ENCODE measurements at regions not wholly inside any gene's neighbourhood (a gene's known extent, or its start where the extent isn't known, plus 50 kb on each side); places are given as distances from the start of the nearest gene placed in this dataset.

DNA sequence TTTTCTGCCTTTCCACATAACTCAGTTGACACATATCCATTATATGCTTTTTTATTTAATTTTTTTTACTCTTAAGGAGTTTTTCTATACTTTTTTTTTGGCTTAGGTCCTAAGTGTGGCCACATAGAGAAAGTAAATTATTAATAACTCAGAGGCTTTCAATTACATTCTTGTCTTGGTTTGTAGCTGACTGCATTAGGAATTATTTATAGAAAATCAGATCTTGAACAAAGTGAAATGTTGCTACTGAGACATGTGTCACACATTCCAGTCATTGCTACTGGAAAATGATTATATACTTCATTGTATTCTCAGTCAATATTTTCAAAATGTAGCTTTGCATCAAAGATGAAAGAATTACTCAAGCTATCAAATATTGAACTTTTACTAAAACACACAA, 1277.9 kb downstream of the CDY2B start:
- Histone ChIP-seq H3K9me3 (ENCODE audit: control insufficient read depth in 2 of 2, low read length in 2 of 2) (no peaks in the 10 kb centered on the region), H3K27me3 (ENCODE audit: control insufficient read depth, insufficient read depth, low read length) (no peaks in the 10 kb centered on the region), H3K4me3 (ENCODE audit: low read depth, low read length) (no peak overlapping the region), H3K36me3 (ENCODE audit: control insufficient read depth, insufficient read depth, low read length) (no peaks in the 10 kb centered on the region), H3K27ac (ENCODE audit: insufficient read depth, low read length, poor library complexity, severe bottlenecking) (no peak overlapping the region), H3K4me1 (ENCODE audit: control insufficient read depth, insufficient read depth, low read length, poor library complexity, severe bottlenecking) (no peaks in the 10 kb centered on the region)
- ATAC-seq (ENCODE audit: low read depth in 2 of 2): no peak
- no peaks in the 10 kb centered on the region for H3K27me3 Mint-ChIP-seq
- H3K9me3 Mint-ChIP-seq: peaks cover 0 to 7% (median 0%) of the 10 kb centered on the region in 7 donors
- H3K36me3 Mint-ChIP-seq: no peaks in the 10 kb centered on the region
- H3K4me3 Mint-ChIP-seq: no peak overlapping the region
- no peak for DNase-seq
- H3K27ac Mint-ChIP-seq: no peak overlapping the region
- no peaks in the 10 kb centered on the region for H3K4me1 Mint-ChIP-seq

DNA sequence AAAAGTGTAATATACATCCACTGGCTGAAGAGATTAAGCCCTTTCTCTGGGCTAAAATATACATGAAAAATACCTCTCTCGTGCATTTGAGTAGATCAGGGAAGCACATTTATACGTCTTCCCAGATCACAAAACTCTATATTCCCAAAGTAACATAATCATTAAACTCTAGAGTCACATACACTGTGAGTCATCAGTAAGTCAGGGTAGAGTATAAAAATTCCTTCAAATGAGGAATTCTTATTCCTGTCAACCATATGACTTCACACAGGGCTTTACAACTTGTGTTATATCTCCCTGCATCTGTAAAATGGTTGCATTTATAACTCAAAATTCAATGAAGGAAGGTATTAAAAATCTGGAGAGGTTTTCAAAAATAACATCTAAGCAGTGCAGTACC, 1278.4 kb downstream of the CDY2B start:
- H3K4me1 Mint-ChIP-seq: no peaks in the 10 kb centered on the region
- DNase-seq: no peak
- no peak overlapping the region for H3K27ac Mint-ChIP-seq
- H3K27me3 Mint-ChIP-seq: no peaks in the 10 kb centered on the region
- no peaks in the 10 kb centered on the region for H3K9me3 ChIP-seq (ENCODE audit: control insufficient read depth in 2 of 2, low read length in 2 of 2)
- no peak overlapping the region for H3K27ac ChIP-seq (ENCODE audit: insufficient read depth, low read length, poor library complexity, severe bottlenecking)
- no peak overlapping the region for H3K4me3 ChIP-seq (ENCODE audit: low read depth, low read length)
- peaks cover 0 to 5% (median 0%) of the 10 kb centered on the region in 7 donors for H3K9me3 Mint-ChIP-seq
- no peak overlapping the region for H3K4me3 Mint-ChIP-seq
- H3K36me3 Mint-ChIP-seq: no peaks in the 10 kb centered on the region
- H3K4me1 ChIP-seq (ENCODE audit: control insufficient read depth, insufficient read depth, low read length, poor library complexity, severe bottlenecking): no peaks in the 10 kb centered on the region
- no peaks in the 10 kb centered on the region for H3K27me3 ChIP-seq (ENCODE audit: control insufficient read depth, insufficient read depth, low read length)
- no peaks in the 10 kb centered on the region for H3K36me3 ChIP-seq (ENCODE audit: control insufficient read depth, insufficient read depth, low read length)
- no peak for ATAC-seq (ENCODE audit: low read depth in 2 of 2)

DNA sequence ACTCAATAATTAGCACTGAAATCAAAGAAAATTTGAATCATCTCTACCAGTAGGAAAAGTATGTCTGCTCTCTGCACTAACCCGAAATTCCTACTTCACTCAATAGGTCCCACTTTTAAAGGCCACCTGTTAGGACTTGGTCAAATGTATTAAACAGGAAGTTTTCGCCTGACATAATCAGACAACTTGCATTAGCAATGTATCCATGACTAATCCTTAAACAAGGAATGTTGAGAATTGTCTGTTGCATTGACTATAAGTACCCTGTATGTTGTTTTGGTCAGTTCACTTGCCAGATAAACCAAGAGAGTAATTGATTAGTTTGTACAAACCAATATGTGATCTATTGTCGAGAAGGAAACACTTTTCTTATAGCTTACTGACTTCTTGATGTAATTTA, 1308.0 kb downstream of the CDY2B start:
- Mint-ChIP-seq H3K9me3 (peaks cover 0 to 4% (median 0%) of the 10 kb centered on the region in 7 donors), H3K36me3 (no peaks in the 10 kb centered on the region), H3K27ac (no peak overlapping the region), H3K27me3 (no peaks in the 10 kb centered on the region), H3K4me3 (no peak overlapping the region), H3K4me1 (no peaks in the 10 kb centered on the region)
- DNase-seq (no peak), ATAC-seq (ENCODE audit: low read depth in 2 of 2) (no peak)
- Histone ChIP-seq H3K36me3 (ENCODE audit: control insufficient read depth, insufficient read depth, low read length) (no peaks in the 10 kb centered on the region), H3K27ac (ENCODE audit: insufficient read depth, low read length, poor library complexity, severe bottlenecking) (no peak overlapping the region), H3K4me3 (ENCODE audit: low read depth, low read length) (no peak overlapping the region), H3K27me3 (ENCODE audit: control insufficient read depth, insufficient read depth, low read length) (no peaks in the 10 kb centered on the region), H3K4me1 (ENCODE audit: control insufficient read depth, insufficient read depth, low read length, poor library complexity, severe bottlenecking) (no peaks in the 10 kb centered on the region), H3K9me3 (ENCODE audit: control insufficient read depth in 2 of 2, low read length in 2 of 2) (no peaks in the 10 kb centered on the region)

DNA sequence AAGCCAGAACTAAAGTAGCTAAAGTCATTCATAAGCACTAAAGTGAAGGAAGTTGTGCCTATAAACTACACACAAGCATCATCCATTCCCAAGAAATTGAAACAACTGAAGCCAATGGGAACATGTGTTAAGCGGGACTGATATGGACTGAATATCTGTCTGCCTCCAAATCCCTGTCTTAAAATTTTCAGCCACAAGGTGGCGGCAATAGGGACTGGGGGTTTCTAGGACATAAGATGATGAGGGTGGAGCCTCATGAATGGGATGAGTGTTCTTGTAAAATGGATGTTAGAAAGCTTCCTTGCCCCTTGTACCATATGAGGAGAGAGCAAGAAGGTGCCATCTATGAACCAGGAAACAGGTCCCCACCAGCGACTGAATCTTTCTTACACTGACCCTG, 1317.5 kb downstream of the CDY2B start:
- H3K27ac ChIP-seq (ENCODE audit: insufficient read depth, low read length, poor library complexity, severe bottlenecking): no peak overlapping the region
- ATAC-seq (ENCODE audit: low read depth in 2 of 2) (no peak), DNase-seq (no peak)
- Mint-ChIP-seq H3K4me1 (no peaks in the 10 kb centered on the region), H3K27me3 (no peaks in the 10 kb centered on the region), H3K27ac (peak overlapping the region in 1 of 3 donors; percentile 26), H3K36me3 (no peaks in the 10 kb centered on the region), H3K4me3 (no peak overlapping the region), H3K9me3 (peaks cover 0 to 3% (median 0%) of the 10 kb centered on the region in 7 donors)
- H3K4me1 ChIP-seq (ENCODE audit: control insufficient read depth, insufficient read depth, low read length, poor library complexity, severe bottlenecking): no peaks in the 10 kb centered on the region
- no peaks in the 10 kb centered on the region for H3K27me3 ChIP-seq (ENCODE audit: control insufficient read depth, insufficient read depth, low read length)
- H3K9me3 ChIP-seq (ENCODE audit: control insufficient read depth in 2 of 2, low read length in 2 of 2): no peaks in the 10 kb centered on the region
- no peaks in the 10 kb centered on the region for H3K36me3 ChIP-seq (ENCODE audit: control insufficient read depth, insufficient read depth, low read length)
- no peak overlapping the region for H3K4me3 ChIP-seq (ENCODE audit: low read depth, low read length)

DNA sequence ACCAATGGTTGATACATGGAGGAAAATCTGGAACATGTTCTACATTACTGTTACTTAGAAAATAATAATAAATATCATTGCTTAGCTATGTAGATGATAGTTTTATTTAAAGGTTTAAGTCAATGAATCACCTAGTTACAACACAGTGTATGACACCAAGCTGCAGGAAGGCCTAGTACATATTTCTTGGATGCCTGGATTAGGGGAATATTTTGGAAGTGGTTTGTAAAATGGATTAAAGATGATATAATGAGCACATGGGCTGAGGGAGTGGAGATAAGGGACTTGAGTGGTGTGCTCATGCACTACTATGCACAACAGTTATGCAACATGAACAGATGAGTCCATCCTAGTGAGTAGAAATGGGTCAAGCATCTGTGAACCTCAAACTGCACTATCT, 1358.0 kb downstream of the CDY2B start:
- Histone ChIP-seq H3K4me1 (ENCODE audit: control insufficient read depth, insufficient read depth, low read length, poor library complexity, severe bottlenecking) (no peaks in the 10 kb centered on the region), H3K9me3 (ENCODE audit: control insufficient read depth in 2 of 2, low read length in 2 of 2) (no peaks in the 10 kb centered on the region), H3K36me3 (ENCODE audit: control insufficient read depth, insufficient read depth, low read length) (no peaks in the 10 kb centered on the region), H3K4me3 (ENCODE audit: low read depth, low read length) (no peak overlapping the region), H3K27ac (ENCODE audit: insufficient read depth, low read length, poor library complexity, severe bottlenecking) (no peak overlapping the region), H3K27me3 (ENCODE audit: control insufficient read depth, insufficient read depth, low read length) (no peaks in the 10 kb centered on the region)
- Mint-ChIP-seq H3K9me3 (peaks cover 0 to 1% (median 0%) of the 10 kb centered on the region in 7 donors), H3K4me3 (no peak overlapping the region), H3K27me3 (no peaks in the 10 kb centered on the region), H3K27ac (no peak overlapping the region), H3K4me1 (no peaks in the 10 kb centered on the region), H3K36me3 (no peaks in the 10 kb centered on the region)
- ATAC-seq (ENCODE audit: low read depth in 2 of 2): no peak
- DNase-seq: no peak

DNA sequence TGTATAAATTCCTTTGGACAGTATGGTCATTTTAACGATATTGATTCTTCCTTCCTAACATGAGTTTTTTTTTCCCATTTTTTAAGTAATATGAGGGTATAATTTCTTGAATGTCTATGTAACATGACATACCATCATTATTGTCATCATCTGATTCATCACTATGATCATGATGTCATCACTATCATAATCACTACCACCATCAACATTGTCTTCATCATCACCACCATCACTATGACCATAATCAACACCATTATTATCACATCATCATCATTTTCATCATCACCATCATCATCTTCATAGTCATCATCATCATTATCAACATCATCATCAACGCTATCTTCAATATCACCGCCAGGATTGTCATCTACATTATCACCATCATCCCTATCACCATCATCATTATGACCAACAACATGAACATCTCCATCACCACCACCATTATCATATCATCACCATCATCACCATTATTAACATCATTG, 1377.2 kb downstream of the CDY2B start:
- DNase-seq: no peak
- Mint-ChIP-seq H3K4me1 (no peaks in the 10 kb centered on the region), H3K27ac (no peak overlapping the region), H3K4me3 (no peak overlapping the region), H3K27me3 (no peaks in the 10 kb centered on the region), H3K9me3 (peaks cover 0 to 9% (median 0%) of the 10 kb centered on the region in 7 donors), H3K36me3 (no peaks in the 10 kb centered on the region)
- H3K27me3 ChIP-seq (ENCODE audit: control insufficient read depth, insufficient read depth, low read length): no peaks in the 10 kb centered on the region
- no peak overlapping the region for H3K27ac ChIP-seq (ENCODE audit: insufficient read depth, low read length, poor library complexity, severe bottlenecking)
- ATAC-seq (ENCODE audit: low read depth in 2 of 2): no peak
- no peaks in the 10 kb centered on the region for H3K9me3 ChIP-seq (ENCODE audit: control insufficient read depth in 2 of 2, low read length in 2 of 2)
- H3K4me1 ChIP-seq (ENCODE audit: control insufficient read depth, insufficient read depth, low read length, poor library complexity, severe bottlenecking): no peaks in the 10 kb centered on the region
- no peak overlapping the region for H3K4me3 ChIP-seq (ENCODE audit: low read depth, low read length)
- no peaks in the 10 kb centered on the region for H3K36me3 ChIP-seq (ENCODE audit: control insufficient read depth, insufficient read depth, low read length)

DNA sequence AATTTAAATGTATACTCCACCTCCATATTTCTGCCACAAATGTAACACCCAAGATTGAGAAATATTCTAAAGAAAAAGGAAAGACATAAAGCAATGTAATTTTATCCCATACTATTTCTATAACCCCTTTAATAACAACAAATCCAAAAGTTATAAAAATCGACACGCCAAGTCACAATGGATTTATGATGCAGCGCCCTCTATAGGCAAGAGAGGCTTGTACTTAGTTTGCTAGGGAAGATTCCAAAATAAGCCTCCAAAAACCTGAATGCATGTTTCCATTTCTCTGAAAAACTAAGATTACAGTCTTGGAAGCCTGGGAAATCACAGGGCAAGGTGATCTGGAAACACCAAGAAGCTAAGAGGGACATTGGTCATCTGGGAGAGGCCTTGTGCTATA, 1389.3 kb downstream of the CDY2B start:
- no peak overlapping the region for H3K4me3 Mint-ChIP-seq
- ATAC-seq (ENCODE audit: low read depth in 2 of 2): no peak
- no peak for DNase-seq
- Histone ChIP-seq H3K27me3 (ENCODE audit: control insufficient read depth, insufficient read depth, low read length) (no peaks in the 10 kb centered on the region), H3K9me3 (ENCODE audit: control insufficient read depth in 2 of 2, low read length in 2 of 2) (no peaks in the 10 kb centered on the region), H3K4me3 (ENCODE audit: low read depth, low read length) (no peak overlapping the region), H3K4me1 (ENCODE audit: control insufficient read depth, insufficient read depth, low read length, poor library complexity, severe bottlenecking) (no peaks in the 10 kb centered on the region), H3K36me3 (ENCODE audit: control insufficient read depth, insufficient read depth, low read length) (no peaks in the 10 kb centered on the region), H3K27ac (ENCODE audit: insufficient read depth, low read length, poor library complexity, severe bottlenecking) (no peak overlapping the region)
- no peaks in the 10 kb centered on the region for H3K36me3 Mint-ChIP-seq
- H3K9me3 Mint-ChIP-seq: peaks cover 0 to 6% (median 0%) of the 10 kb centered on the region in 7 donors
- H3K27ac Mint-ChIP-seq: no peak overlapping the region
- H3K4me1 Mint-ChIP-seq: no peaks in the 10 kb centered on the region
- no peaks in the 10 kb centered on the region for H3K27me3 Mint-ChIP-seq

DNA sequence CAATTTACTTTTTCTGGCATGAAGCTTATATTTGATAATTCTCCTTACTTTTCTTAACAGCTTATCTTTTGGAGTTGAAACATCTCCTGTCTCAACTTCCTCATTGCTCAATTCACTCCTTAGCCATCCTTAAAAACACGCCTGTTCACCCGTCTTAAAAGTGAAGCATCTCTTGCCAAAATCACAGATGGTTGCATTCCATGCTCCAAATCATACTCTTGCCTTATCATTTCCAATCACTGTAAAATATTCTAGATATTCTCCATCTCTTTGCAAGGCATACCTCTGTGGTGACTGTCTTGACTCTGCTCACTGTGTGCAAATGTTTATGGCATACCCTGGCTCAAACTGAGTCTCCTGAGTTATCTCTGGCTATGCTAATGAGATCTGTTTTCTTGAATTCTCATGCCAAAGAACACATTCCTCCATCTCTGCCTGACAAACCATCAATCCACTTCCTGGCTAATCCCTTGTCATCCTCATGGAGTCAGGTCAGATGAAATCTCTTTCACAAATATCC, 1393.3 kb downstream of the CDY2B start:
- Mint-ChIP-seq H3K27ac (no peak overlapping the region), H3K4me3 (no peak overlapping the region), H3K4me1 (no peaks in the 10 kb centered on the region), H3K27me3 (no peaks in the 10 kb centered on the region), H3K36me3 (no peaks in the 10 kb centered on the region), H3K9me3 (peaks cover 0 to 13% (median 0%) of the 10 kb centered on the region in 7 donors)
- Histone ChIP-seq H3K4me3 (ENCODE audit: low read depth, low read length) (no peak overlapping the region), H3K27me3 (ENCODE audit: control insufficient read depth, insufficient read depth, low read length) (no peaks in the 10 kb centered on the region), H3K27ac (ENCODE audit: insufficient read depth, low read length, poor library complexity, severe bottlenecking) (no peak overlapping the region), H3K4me1 (ENCODE audit: control insufficient read depth, insufficient read depth, low read length, poor library complexity, severe bottlenecking) (no peaks in the 10 kb centered on the region), H3K36me3 (ENCODE audit: control insufficient read depth, insufficient read depth, low read length) (no peaks in the 10 kb centered on the region), H3K9me3 (ENCODE audit: control insufficient read depth in 2 of 2, low read length in 2 of 2) (no peaks in the 10 kb centered on the region)
- ATAC-seq (ENCODE audit: low read depth in 2 of 2): no peak
- DNase-seq: no peak

Data from CD4-positive, CD25-positive, alpha-beta regulatory T cell (primary cell).